LNCAP (cell line): ENCODE measurements at regions not wholly inside any gene's neighbourhood (a gene's known extent, or its start where the extent isn't known, plus 50 kb on each side); places are given as distances from the start of the nearest gene placed in this dataset.

Source experiments
- TF ChIP-seq, protein P1 (sequence below): fragments of 450-650 bp; IDR thresholded peaks from 2 replicates; pipeline ENCODE4 v1.5.1; 2017; ENCODE audit warnings: mild to moderate bottlenecking

DNA sequence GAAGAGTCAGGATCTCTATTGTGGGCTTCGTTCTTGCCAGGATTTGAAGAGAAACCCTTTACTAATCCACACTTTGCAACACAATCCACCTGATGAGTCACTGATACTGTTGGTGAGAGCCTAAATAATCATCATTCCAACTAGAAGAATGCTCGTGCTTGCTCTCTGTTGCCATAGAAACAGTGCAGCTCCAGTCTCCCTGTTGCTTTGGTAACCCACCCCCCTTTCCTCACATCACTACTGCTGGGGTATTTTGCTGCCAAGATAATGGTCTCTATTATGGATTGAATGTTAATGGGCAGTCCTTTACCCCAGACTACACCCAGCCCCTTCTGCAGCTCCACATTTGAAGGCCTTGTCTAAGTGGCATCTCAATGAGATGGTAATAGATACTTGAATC is 190.4 kb downstream of the ABCC12 start:
- TF ChIP-seq, protein P1, sequence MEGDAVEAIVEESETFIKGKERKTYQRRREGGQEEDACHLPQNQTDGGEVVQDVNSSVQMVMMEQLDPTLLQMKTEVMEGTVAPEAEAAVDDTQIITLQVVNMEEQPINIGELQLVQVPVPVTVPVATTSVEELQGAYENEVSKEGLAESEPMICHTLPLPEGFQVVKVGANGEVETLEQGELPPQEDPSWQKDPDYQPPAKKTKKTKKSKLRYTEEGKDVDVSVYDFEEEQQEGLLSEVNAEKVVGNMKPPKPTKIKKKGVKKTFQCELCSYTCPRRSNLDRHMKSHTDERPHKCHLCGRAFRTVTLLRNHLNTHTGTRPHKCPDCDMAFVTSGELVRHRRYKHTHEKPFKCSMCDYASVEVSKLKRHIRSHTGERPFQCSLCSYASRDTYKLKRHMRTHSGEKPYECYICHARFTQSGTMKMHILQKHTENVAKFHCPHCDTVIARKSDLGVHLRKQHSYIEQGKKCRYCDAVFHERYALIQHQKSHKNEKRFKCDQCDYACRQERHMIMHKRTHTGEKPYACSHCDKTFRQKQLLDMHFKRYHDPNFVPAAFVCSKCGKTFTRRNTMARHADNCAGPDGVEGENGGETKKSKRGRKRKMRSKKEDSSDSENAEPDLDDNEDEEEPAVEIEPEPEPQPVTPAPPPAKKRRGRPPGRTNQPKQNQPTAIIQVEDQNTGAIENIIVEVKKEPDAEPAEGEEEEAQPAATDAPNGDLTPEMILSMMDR, result no peak

DNA sequence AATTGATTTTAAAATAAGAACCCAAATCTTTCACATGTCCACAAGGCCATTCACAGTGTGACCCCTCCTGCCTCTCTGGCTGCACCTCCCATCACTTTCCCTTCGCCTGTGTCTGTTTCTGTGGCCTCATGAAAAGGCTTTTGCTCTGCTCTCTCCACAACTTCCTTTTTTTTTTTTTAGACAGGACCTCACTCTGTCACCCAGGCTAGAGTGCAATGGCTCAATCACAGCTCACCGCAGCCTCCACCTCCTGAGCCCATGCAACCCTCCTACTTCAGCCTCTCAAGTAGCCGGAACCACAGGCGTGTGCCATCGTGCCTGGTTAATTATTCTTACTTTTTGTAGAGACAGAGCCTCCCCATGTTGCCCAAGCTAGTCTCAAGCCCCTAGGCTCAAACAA is 197.1 kb downstream of the ABCC12 start:
- TF ChIP-seq, protein P1, result no peak

DNA sequence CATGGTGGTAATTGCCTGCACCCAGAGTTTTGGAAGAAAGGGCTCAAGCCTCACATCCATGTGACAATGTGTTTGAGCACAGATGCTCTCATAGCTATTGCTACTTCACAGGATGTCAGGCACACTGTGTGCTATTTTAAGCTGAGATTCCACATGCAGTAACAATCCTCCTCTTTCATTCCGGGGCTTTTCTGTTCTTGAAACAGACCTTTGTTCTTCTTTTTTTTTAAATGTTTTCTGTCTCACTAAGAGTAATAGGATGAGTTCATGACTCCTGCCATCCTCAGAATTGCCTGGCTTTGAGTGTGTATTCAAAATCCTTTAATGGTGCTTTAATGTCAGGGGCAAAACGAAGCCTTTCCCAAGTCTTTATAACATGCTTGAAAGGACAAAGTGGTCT is 198.9 kb downstream of the ABCC12 start:
- TF ChIP-seq, protein P1, result no peak

DNA sequence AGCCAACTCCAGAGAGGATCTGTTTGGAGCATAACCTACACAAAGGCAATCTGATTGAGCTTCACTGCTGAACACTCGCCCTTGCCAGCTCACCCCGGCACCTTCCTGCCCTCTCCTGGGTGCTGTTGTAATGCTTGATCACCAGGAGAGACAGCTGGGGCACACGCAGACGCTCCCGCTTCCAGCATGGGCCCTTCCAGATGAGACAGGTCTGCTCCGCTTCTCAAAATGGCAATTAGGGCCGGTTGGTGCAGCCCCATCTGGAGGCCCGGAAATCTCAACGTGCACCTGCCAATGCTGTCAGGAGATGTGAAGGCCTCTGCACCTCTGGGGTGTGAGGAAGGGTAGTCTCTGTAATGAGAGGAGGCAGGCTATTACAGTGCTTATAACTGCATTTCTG is 206.1 kb downstream of the ABCC12 start:
- TF ChIP-seq, protein P1, result no peak

DNA sequence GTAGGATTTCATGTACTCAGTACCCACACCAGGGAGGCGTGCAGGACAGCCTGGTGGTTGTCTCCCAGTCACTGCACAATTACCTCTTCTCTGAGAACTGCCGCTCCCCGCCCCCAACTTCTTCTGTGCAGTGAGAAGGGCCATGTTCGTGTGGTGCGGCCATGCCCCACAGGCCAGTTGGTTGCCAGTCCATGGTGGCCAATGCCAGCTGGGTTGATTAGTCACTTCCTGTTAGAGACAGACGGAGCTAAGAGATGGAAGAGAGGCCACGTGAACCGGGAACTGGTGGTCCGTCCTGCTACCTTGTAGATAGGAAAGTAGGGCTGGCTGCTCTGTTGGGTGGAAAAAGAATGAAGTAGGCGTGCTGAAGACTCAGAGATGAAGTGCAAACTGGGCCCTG is 206.5 kb downstream of the ABCC12 start:
- TF ChIP-seq, protein P1, result no peak

DNA sequence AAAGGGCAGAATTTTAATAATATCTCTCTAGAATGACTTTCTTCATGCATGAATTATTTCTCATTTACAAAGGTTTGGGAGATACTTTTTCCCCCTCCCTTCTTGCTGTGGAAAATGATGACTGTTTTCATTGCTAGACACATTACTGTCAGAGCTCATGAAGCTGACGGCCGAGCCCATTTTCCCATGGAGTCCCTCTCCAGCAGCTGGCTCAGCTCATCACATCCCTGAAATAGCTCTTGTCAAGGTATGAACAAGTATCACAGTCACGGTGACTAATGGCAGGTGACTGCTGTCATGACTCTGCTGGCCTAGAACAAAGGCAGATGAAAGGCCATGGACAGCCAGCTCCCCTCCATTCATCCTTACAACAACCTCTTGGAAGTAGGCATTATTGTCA is 208.1 kb downstream of the ABCC12 start:
- TF ChIP-seq, protein P1, result no peak

DNA sequence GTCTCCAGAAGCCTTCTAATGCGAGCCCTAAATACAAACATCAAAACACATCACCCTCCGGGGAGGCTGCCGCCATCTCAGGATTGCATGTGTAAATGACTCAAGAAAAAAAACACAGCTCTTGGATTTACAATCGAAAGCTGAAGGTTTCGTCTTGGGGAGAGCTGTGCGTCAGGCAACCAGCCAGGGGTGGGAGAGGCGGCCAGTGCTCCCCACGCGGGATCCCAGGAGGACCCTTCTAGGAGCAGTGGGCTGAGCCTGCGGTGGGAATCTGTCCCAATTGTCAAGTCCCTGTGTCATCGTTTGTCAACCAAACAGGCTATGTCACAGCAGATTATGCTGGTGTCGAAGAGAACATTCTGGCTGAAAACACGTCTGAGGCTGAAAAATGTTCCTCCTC is 209.7 kb downstream of the ABCC12 start:
- TF ChIP-seq, protein P1, result no peak

DNA sequence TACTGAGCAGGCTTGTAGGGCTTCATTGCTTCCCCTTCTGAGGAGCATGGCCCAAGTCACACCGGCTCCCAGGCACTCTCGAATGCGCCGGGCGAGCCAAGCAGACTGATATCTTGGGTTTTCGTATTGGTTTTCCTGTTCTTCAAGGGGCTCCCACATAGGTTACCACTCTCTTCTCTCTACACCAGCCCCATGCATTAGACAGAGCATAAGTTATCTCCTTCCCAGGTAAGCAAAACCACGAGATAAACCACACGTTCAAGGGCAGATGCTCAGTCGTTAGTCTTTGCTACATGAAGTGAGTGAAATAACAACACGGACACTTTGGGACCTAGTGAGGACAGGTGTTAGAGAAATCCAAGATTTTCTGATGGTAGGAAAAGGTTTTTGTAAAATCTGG is 211.2 kb downstream of the ABCC12 start:
- TF ChIP-seq, protein P1, result no peak
